ENCODE measurements at regions not wholly inside any gene's neighbourhood (a gene's known extent, or its start where the extent isn't known, plus 50 kb on each side); places are given as distances from the start of the nearest gene placed in this dataset.

GRCh38 chr10:112083472-112083871 is 100.1 kb downstream of the GPAM start:
- Histone ChIP-seq H3K4me1 (no peaks in the 10 kb centered on the region), H3K4me3 (no peak overlapping the region), H3K27me3 (replicated peaks in 1 of 7) (peaks cover 0 to 5% (median 0%) of the 10 kb centered on the region in 7 donors), H3K36me3 (no peaks in the 10 kb centered on the region), H3K27ac (no peak overlapping the region), H3K9me3 (no peaks in the 10 kb centered on the region)
- intact Hi-C loops (cut with DNase I; ENCODE audit: low total_unique reads): no loop called here
- DNase-seq: no peak
- TF ChIP-seq CTCF (IDR thresholded peaks at IDR 0.05 in 8 of 11, conservative IDR thresholded peaks at IDR 0.05 in 3 of 11) (no peak), POLR2A (IDR thresholded peaks at IDR 0.05) (no peak), POLR2AphosphoS5 (IDR thresholded peaks at IDR 0.05) (no peak)
- WGBS, 5 donors: 85 to 88% (median 86%) methylated on average over 4 of the region's 4 CpGs

GRCh38 chr10:112087953-112088456 is 95.6 kb downstream of the GPAM start:
- H3K4me1 ChIP-seq: no peaks in the 10 kb centered on the region
- TF ChIP-seq POLR2A (IDR thresholded peaks at IDR 0.05) (no peak), POLR2AphosphoS5 (IDR thresholded peaks at IDR 0.05) (no peak)
- no peak for DNase-seq
- H3K4me3 ChIP-seq: no peak overlapping the region
- no peaks in the 10 kb centered on the region for H3K9me3 ChIP-seq
- WGBS, 5 donors: 73 to 86% (median 82%) methylated on average over 9 to 10 of the region's 10 CpGs
- no peaks in the 10 kb centered on the region for H3K36me3 ChIP-seq
- H3K27ac ChIP-seq: no peak overlapping the region
- intact Hi-C loops (cut with DNase I; ENCODE audit: low total_unique reads): no loop called here
- peaks cover 0 to 5% (median 0%) of the 10 kb centered on the region in 7 donors for H3K27me3 ChIP-seq (replicated peaks in 1 of 7)

- Histone ChIP-seq H3K27me3 (replicated peaks in 1 of 7) (no peaks in the 10 kb centered on the region), H3K4me1 (no peaks in the 10 kb centered on the region), H3K9me3 (no peaks in the 10 kb centered on the region), H3K4me3 (no peak overlapping the region), H3K27ac (no peak overlapping the region), H3K36me3 (no peaks in the 10 kb centered on the region)
- 90 to 100% (median 94%) methylated on average over 1 of the region's 1 CpG for whole genome bisulfite sequencing, 5 donors
- DNase-seq: no peak
- intact Hi-C loops (cut with DNase I; ENCODE audit: low total_unique reads): no loop called here
- no peak for TF ChIP-seq CTCF (IDR thresholded peaks at IDR 0.05 in 8 of 11, conservative IDR thresholded peaks at IDR 0.05 in 3 of 11)
Observed at GRCh38 chr10:112091703-112092102, 91.9 kb downstream of the GPAM start.

- WGBS, 5 donors: 69 to 85% (median 78%) methylated on average over 1 of the region's 1 CpG
- Histone ChIP-seq H3K27ac (no peak overlapping the region), H3K36me3 (no peaks in the 10 kb centered on the region), H3K27me3 (replicated peaks in 1 of 7) (no peaks in the 10 kb centered on the region), H3K9me3 (peaks cover 0 to 3% (median 0%) of the 10 kb centered on the region in 8 donors), H3K4me1 (no peaks in the 10 kb centered on the region), H3K4me3 (no peak overlapping the region)
- no peak for TF ChIP-seq POLR2A (IDR thresholded peaks at IDR 0.05)
- DNase-seq: no peak
- intact Hi-C loops (cut with DNase I; ENCODE audit: low total_unique reads): no loop called here
Observed at GRCh38 chr10:112092519-112092918, 91.0 kb downstream of the GPAM start.

- no peaks in the 10 kb centered on the region for H3K36me3 ChIP-seq
- peaks cover 0 to 5% (median 0%) of the 10 kb centered on the region in 8 donors for H3K9me3 ChIP-seq
- WGBS, 5 donors: 72 to 87% (median 77%) methylated on average over 3 of the region's 3 CpGs
- no peak overlapping the region for H3K4me3 ChIP-seq
- H3K27me3 ChIP-seq (replicated peaks in 1 of 7): no peaks in the 10 kb centered on the region
- no peak overlapping the region for H3K27ac ChIP-seq
- no peak for TF ChIP-seq CTCF (IDR thresholded peaks at IDR 0.05 in 8 of 11, conservative IDR thresholded peaks at IDR 0.05 in 3 of 11)
- no peak for TF ChIP-seq POLR2AphosphoS5 (IDR thresholded peaks at IDR 0.05)
- TF ChIP-seq POLR2A (IDR thresholded peaks at IDR 0.05): no peak
- intact Hi-C loops (cut with DNase I; ENCODE audit: low total_unique reads): no loop called here
- no peak for DNase-seq
- no peaks in the 10 kb centered on the region for H3K4me1 ChIP-seq
Observed at GRCh38 chr10:112094984-112095383, 88.6 kb downstream of the GPAM start.

Measured in spleen (tissue), 11 donors.